Loucy (cell line): ENCODE measurements at regions not wholly inside any gene's neighbourhood (a gene's known extent, or its start where the extent isn't known, plus 50 kb on each side); places are given as distances from the start of the nearest gene placed in this dataset.

Experiments
- EZH2phosphoT487 ChIP-seq: fragments of 200-600 bp; IDR thresholded peaks from 2 replicates; pipeline ENCODE4 v1.6.1; 2018; ENCODE audit warnings: antibody characterized with exemption, mild to moderate bottlenecking, moderate library complexity, borderline replicate concordance
- TF ChIP-seq, protein P1 (sequence below): fragments of 200-600 bp; sonication (generic); conservative IDR thresholded peaks from 2 replicates; pipeline ENCODE4 v1.5.1; 2014; ENCODE audit warnings: mild to moderate bottlenecking, antibody characterized with exemption, low read length

DNA sequence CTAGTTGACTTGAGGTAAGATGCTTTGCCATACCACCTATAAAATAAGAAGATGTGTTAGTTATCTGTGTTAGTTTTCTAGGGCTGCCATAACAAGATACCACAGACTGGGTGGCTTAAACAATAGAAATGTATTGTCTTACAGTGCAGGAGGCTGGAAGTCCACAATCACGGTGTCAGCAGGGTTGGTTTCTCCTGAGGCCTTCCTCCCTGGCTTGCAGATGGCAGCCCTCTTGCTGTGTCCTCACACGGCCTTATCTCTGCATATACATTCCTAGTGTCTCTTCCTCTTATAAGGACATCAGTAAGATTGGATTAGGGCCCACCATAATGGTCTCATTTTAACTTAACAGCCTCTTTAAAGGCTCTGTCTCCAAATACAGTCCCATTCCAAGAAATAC, 192.1 kb downstream of the GATA3 start:
- TF ChIP-seq, protein P1, sequence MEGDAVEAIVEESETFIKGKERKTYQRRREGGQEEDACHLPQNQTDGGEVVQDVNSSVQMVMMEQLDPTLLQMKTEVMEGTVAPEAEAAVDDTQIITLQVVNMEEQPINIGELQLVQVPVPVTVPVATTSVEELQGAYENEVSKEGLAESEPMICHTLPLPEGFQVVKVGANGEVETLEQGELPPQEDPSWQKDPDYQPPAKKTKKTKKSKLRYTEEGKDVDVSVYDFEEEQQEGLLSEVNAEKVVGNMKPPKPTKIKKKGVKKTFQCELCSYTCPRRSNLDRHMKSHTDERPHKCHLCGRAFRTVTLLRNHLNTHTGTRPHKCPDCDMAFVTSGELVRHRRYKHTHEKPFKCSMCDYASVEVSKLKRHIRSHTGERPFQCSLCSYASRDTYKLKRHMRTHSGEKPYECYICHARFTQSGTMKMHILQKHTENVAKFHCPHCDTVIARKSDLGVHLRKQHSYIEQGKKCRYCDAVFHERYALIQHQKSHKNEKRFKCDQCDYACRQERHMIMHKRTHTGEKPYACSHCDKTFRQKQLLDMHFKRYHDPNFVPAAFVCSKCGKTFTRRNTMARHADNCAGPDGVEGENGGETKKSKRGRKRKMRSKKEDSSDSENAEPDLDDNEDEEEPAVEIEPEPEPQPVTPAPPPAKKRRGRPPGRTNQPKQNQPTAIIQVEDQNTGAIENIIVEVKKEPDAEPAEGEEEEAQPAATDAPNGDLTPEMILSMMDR = no peak
- TF ChIP-seq EZH2phosphoT487 = no peak
